ENCODE measurements at regions not wholly inside any gene's neighbourhood (a gene's known extent, or its start where the extent isn't known, plus 50 kb on each side); places are given as distances from the start of the nearest gene placed in this dataset.
A peak's percentile ranks its signal among the peaks of the same experiment; 100 is the strongest.

- ChIA-PET CTCF (interaction anchor here (0.6 kb wide), 1 partner anchor 242 kb away, joined by 3 read pairs; no protein-coding TSS in a partner anchor), POLR2A (ENCODE audit: unreplicated experiment) (no interaction called here)
- Histone ChIP-seq H3K79me1 (ENCODE audit: low read depth in 1 of 2, low read length in 2 of 2) (no peaks in the 10 kb centered on the region), H3K14ac (replicated peaks; ENCODE audit: low read depth, low read length) (no peak overlapping the region; the same call in 1 of the 2 replicates), H3K4me3 (ENCODE audit: insufficient read depth, low read depth, low read length) (no peak overlapping the region), H2BK20ac (ENCODE audit: low read depth, low read length) (peak overlapping the region; percentile 68), H3K9me1 (ENCODE audit: insufficient read depth, low read length) (0 out of 2 replicates have a peak, but pooled peaks cover 4% of the 10 kb centered on the region), H3K23ac (ENCODE audit: low read depth, low read length) (peak overlapping the region; percentile 74; the same call in 1 of the 2 replicates), H3K27me3 (ENCODE audit: control insufficient read depth, insufficient read depth, low read length) (no peaks in the 10 kb centered on the region), H3K4me1 (ENCODE audit: control insufficient read depth, insufficient read depth, low read length) (peaks cover 11% of the 10 kb centered on the region), H3K18ac (ENCODE audit: low read depth, low read length) (peak overlapping the region; percentile 21), H3K56ac (ENCODE audit: extremely low read depth, insufficient read depth, low read length) (no peak overlapping the region), H2BK15ac (ENCODE audit: low read depth, low read length) (peak overlapping the region; percentile 29; the same call in 2 of the 3 replicates), H3K36me3 (ENCODE audit: control insufficient read depth, insufficient read depth, low read length) (no peaks in the 10 kb centered on the region), H2BK5ac (ENCODE audit: low read depth, low read length, poor library complexity, severe bottlenecking) (peak overlapping the region; percentile 69), H3K4ac (ENCODE audit: low read depth, low read length) (peak overlapping the region; percentile 60; the same call in 1 of the 2 replicates), H3K9me3 (ENCODE audit: control insufficient read depth, insufficient read depth, low read length) (no peaks in the 10 kb centered on the region), H2AK5ac (ENCODE audit: low read depth, low read length) (peak overlapping the region; percentile 28; the same call in 1 of the 2 replicates), H3K27ac (ENCODE audit: insufficient read depth, low read length) (no peak overlapping the region), H4K8ac (ENCODE audit: low read depth in 2 of 2, low read length in 2 of 2) (peak overlapping the region in 1 of 2 experiments; percentile 67; a peak in 3 of 4 replicates), H3K9ac (ENCODE audit: low read depth, low read length) (no peak overlapping the region), H4K5ac (ENCODE audit: low read depth, low read length) (peak overlapping the region; percentile 4; the same call in 1 of the 2 replicates), H2AFZ (replicated peaks; ENCODE audit: low read length, poor library complexity) (no peak overlapping the region), H2BK120ac (ENCODE audit: low read depth, low read length) (peak overlapping the region; percentile 95), H4K91ac (ENCODE audit: insufficient read depth, low read depth, low read length) (peak overlapping the region; percentile 45; the same call in 1 of the 2 replicates), H4K20me1 (ENCODE audit: insufficient read depth, low read length) (no peaks in the 10 kb centered on the region), H2AK9ac (replicated peaks; ENCODE audit: low read depth, low read length, poor library complexity) (no peak overlapping the region), H3K4me2 (ENCODE audit: low read depth, low read length) (peak overlapping the region; percentile 22; the same call in 1 of the 2 replicates)
- peak; percentile 86 for DNase-seq
- peak; percentile 87 for ATAC-seq (ENCODE audit: low read depth)
- intact Hi-C loops (cut with micrococcal nuclease), result no loop called here
- dilution Hi-C loops (cut with HindIII; ENCODE audit: low sequenced_read_pairs, unreplicated experiment), result no loop called here
- no TSS peak for BruUV-seq (replicated peaks)
- WGBS, 2 experiments (ENCODE audit: extremely low coverage in 2 of 2, insufficient read length in 1 of 2), result no CpG with 5 or more reads among the region's 2 CpGs
- peak; percentile 64; the same call in 1 of the 2 replicates for TF ChIP-seq CEBPB (IDR thresholded peaks at IDR 0.05; ENCODE audit: low read depth, low read length)
- TF ChIP-seq MAFK (IDR thresholded peaks at IDR 0.05; ENCODE audit: low read depth, low read length), result peak; percentile 50
- TF ChIP-seq SMC3 (IDR thresholded peaks at IDR 0.05; ENCODE audit: low read depth, low read length), result 0 out of 2 replicates have a peak, but pooled peaks have one; percentile 9
- no peak for TF ChIP-seq CTCF (conservative IDR thresholded peaks at IDR 0.05; ENCODE audit: low read depth, low read length)
- TF ChIP-seq RAD21 (IDR thresholded peaks at IDR 0.05; ENCODE audit: low read length), result peak; percentile 16; the same call in 1 of the 2 replicates
- no peak for TF ChIP-seq CHD1 (IDR thresholded peaks at IDR 0.05; ENCODE audit: low read depth, low read length)
- TF ChIP-seq MXI1 (IDR thresholded peaks at IDR 0.05; ENCODE audit: borderline replicate concordance, low read depth, low read length), result no peak
- TF ChIP-seq BHLHE40 (IDR thresholded peaks at IDR 0.05; ENCODE audit: low read depth, low read length), result no peak
- TF ChIP-seq MAZ (IDR thresholded peaks at IDR 0.05; ENCODE audit: borderline replicate concordance, low read depth, low read length), result no peak
- peak; percentile 41; the same call in 1 of the 2 replicates for TF ChIP-seq RFX5 (IDR thresholded peaks at IDR 0.05; ENCODE audit: low read depth, low read length)
- TF ChIP-seq FOS (IDR thresholded peaks at IDR 0.05; ENCODE audit: low read depth, low read length), result peak; percentile 9; the same call in 1 of the 2 replicates
- TF ChIP-seq USF2 (IDR thresholded peaks at IDR 0.05; ENCODE audit: low read depth, low read length), result no peak
- in situ Hi-C loops (cut with MboI; ENCODE audit: low sequenced_read_pairs), result no loop called here
Observed at GRCh38 chr12:75862692-75863471, 168.7 kb downstream of the PHLDA1 start.
